Spleen (tissue), 7 donors: ENCODE measurements at regions not wholly inside any gene's neighbourhood (a gene's known extent, or its start where the extent isn't known, plus 50 kb on each side); places are given as distances from the start of the nearest gene placed in this dataset.

Experiments used
- POLR2AphosphoS5 ChIP-seq, 3 donors: sonication (generic); formaldehyde crosslinking; IDR thresholded peaks; one replicate each; pipeline ENCODE4 v1.5.1; 2017; ENCODE audit warnings: antibody characterized with exemption in 3 of 3
- TF ChIP-seq, protein P1 (sequence below), 11 experiments: fragments of 200-600 bp in 7 of 11; fragments of 450-650 bp in 4 of 11; sonication (generic) in 4 of 11; IDR thresholded peaks in 8 of 11; conservative IDR thresholded peaks in 3 of 11; 1 replicate in 7 of 11; 2 replicates in 4 of 11; pipeline versions ENCODE4 v1.4.0 to v1.8.0; 2016 to 2021; ENCODE audit warnings: antibody characterized with exemption in 11 of 11, inconsistent platforms in 4 of 11, mild to moderate bottlenecking in 1 of 11
- donor health status: DM: no; HTN: no; CAD: no; lungs with moderate emphysema.
- donor health status: DM: no; HTN: no; CAD: no.
- donor health status: DM: no; HTN: no; CAD: no.

DNA sequence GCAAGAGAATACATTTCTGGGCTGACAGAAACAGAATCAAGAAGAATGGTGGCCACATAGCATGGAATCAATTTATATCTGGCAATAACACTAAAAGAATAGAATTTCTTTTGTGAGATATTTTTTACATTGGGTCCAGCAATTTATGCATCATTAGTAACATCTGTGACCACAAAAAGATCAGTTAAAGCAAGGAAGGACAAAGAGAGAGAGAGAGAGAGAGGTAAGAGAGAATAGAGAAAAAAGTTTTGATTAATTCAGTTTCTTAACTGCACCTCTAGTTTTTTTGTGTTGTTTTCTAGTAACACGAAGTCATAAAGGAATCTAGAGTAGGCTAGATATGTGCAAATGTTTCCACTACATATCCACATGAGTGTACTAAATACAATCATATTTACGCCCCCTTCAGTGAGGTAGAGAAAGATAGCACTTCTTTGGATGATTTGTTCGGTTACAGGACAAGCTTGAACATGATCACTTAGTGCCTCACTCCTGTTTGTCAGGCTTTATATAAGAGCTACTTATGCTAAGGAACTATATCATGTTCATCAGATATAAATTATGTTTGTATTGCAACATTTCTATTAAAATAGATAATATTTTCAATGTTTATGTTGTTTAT is 247.4 kb upstream of the COL3A1 start:
- TF ChIP-seq, protein P1, sequence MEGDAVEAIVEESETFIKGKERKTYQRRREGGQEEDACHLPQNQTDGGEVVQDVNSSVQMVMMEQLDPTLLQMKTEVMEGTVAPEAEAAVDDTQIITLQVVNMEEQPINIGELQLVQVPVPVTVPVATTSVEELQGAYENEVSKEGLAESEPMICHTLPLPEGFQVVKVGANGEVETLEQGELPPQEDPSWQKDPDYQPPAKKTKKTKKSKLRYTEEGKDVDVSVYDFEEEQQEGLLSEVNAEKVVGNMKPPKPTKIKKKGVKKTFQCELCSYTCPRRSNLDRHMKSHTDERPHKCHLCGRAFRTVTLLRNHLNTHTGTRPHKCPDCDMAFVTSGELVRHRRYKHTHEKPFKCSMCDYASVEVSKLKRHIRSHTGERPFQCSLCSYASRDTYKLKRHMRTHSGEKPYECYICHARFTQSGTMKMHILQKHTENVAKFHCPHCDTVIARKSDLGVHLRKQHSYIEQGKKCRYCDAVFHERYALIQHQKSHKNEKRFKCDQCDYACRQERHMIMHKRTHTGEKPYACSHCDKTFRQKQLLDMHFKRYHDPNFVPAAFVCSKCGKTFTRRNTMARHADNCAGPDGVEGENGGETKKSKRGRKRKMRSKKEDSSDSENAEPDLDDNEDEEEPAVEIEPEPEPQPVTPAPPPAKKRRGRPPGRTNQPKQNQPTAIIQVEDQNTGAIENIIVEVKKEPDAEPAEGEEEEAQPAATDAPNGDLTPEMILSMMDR (IDR thresholded peaks at IDR 0.05 in 8 of 11, conservative IDR thresholded peaks at IDR 0.05 in 3 of 11), result no peak
- no peak for TF ChIP-seq POLR2AphosphoS5 (IDR thresholded peaks at IDR 0.05)
